WTC11 (cell line): ENCODE measurements at regions not wholly inside any gene's neighbourhood (a gene's known extent, or its start where the extent isn't known, plus 50 kb on each side); places are given as distances from the start of the nearest gene placed in this dataset.

Experiments used
- ATAC-seq: fragments of 200-7000 bp; cut with Tn5 transposase; 2 replicates; pipeline ENCODE4 v1.10.0; 2021; ENCODE audit warnings: mild to moderate bottlenecking, moderate library complexity
- CTCF ChIA-PET: fragments of 300-600 bp; sonication (Branson Sonifier 250); formaldehyde crosslinking; loops from one replicate; lab custom pipeline; 2021; ENCODE audit warnings: antibody characterized with exemption; lab: Charles Lee
- POLR2A ChIA-PET: fragments of 350-600 bp; sonication (Branson Sonifier 250); formaldehyde crosslinking; loops from one replicate; lab custom pipeline; 2021; ENCODE audit warnings: antibody characterized with exemption; lab: Charles Lee
- DNase-seq: peaks from one replicate; pipeline ENCODE4 v3.0.0; 2021; ENCODE audit warnings: low spot score
- H3K27ac Mint-ChIP-seq: 2 replicates; pipeline ENCODE4 v1.8.0; 2021; ENCODE audit warnings: mixed read lengths
- H3K27me3 Mint-ChIP-seq: 2 replicates; pipeline ENCODE4 v1.8.0; 2021; ENCODE audit warnings: low read depth, mild to moderate bottlenecking, moderate library complexity, mixed read lengths
- H3K36me3 Mint-ChIP-seq: 2 replicates; pipeline ENCODE4 v1.8.0; 2021; ENCODE audit warnings: mixed read lengths
- H3K4me1 Mint-ChIP-seq: 2 replicates; pipeline ENCODE4 v1.8.0; 2022; ENCODE audit warnings: mixed read lengths
- H3K4me3 Mint-ChIP-seq: 2 replicates; pipeline ENCODE4 v1.8.0; 2021; ENCODE audit warnings: mild to moderate bottlenecking, moderate library complexity, mixed read lengths
- H3K9me3 Mint-ChIP-seq: 2 replicates; pipeline ENCODE4 v1.8.0; 2021; ENCODE audit warnings: mixed read lengths
- ATF2 ChIP-seq: sonication (generic); formaldehyde crosslinking; IDR thresholded peaks from 2 replicates; pipeline ENCODE4 v1.8.1; 2022; ENCODE audit warnings: low read depth, missing genetic modification reagents, borderline replicate concordance
- ATF3 ChIP-seq: sonication (generic); formaldehyde crosslinking; conservative IDR thresholded peaks from 2 replicates; pipeline ENCODE4 v1.8.1; 2022; ENCODE audit warnings: mild to moderate bottlenecking, missing genetic modification reagents
- CBFB ChIP-seq: sonication (generic); formaldehyde crosslinking; IDR thresholded peaks from 2 replicates; pipeline ENCODE4 v1.8.1; 2022; ENCODE audit warnings: mild to moderate bottlenecking, low read depth, missing genetic modification reagents
- CREB1 ChIP-seq: sonication (generic); formaldehyde crosslinking; IDR thresholded peaks from 2 replicates; pipeline ENCODE4 v1.8.0; 2023; ENCODE audit warnings: mild to moderate bottlenecking, missing genetic modification reagents
- CREM ChIP-seq: sonication (generic); formaldehyde crosslinking; IDR thresholded peaks from 2 replicates; pipeline ENCODE4 v1.8.1; 2022; ENCODE audit warnings: mild to moderate bottlenecking, missing genetic modification reagents, moderate library complexity
- EMX1 ChIP-seq: fragments of 250-450 bp; sonication (Bioruptor Pico); IDR thresholded peaks from 2 replicates; pipeline ENCODE4 v1.8.0; 2021; ENCODE audit warnings: mild to moderate bottlenecking
- FOXJ3 ChIP-seq: sonication (generic); formaldehyde crosslinking; IDR thresholded peaks from 2 replicates; pipeline ENCODE4 v1.9.0; 2021; ENCODE audit warnings: missing genetic modification reagents, mild to moderate bottlenecking, borderline replicate concordance
- FOXK1 ChIP-seq: sonication (generic); formaldehyde crosslinking; IDR thresholded peaks from 2 replicates; pipeline ENCODE4 v1.8.0; 2022; ENCODE audit warnings: mild to moderate bottlenecking, moderate library complexity, missing genetic modification reagents
- FOXP1 ChIP-seq: sonication (generic); formaldehyde crosslinking; IDR thresholded peaks from 2 replicates; pipeline ENCODE4 v1.8.0; 2022; ENCODE audit warnings: missing genetic modification reagents, mild to moderate bottlenecking, moderate library complexity, borderline replicate concordance
- GABPB1 ChIP-seq: sonication (generic); formaldehyde crosslinking; IDR thresholded peaks from 2 replicates; pipeline ENCODE4 v1.8.1; 2023; ENCODE audit warnings: mild to moderate bottlenecking, missing genetic modification reagents
- GRHL2 ChIP-seq: fragments of 250-450 bp; sonication (Bioruptor Pico); IDR thresholded peaks from 2 replicates; pipeline ENCODE4 v1.8.0; 2022; ENCODE audit warnings: mild to moderate bottlenecking, moderate library complexity; ENCODE audit not compliant: insufficient replicate concordance, severe bottlenecking
- GTF2I ChIP-seq: fragments of 250-450 bp; sonication (Bioruptor Pico); conservative IDR thresholded peaks from 2 replicates; pipeline ENCODE4 v1.4.0; 2021; ENCODE audit warnings: mild to moderate bottlenecking
- IRF1 ChIP-seq: sonication (generic); formaldehyde crosslinking; IDR thresholded peaks from 2 replicates; pipeline ENCODE4 v1.8.0; 2023; ENCODE audit warnings: missing genetic modification reagents
- KAT7 ChIP-seq: sonication (generic); formaldehyde crosslinking; IDR thresholded peaks from 2 replicates; pipeline ENCODE4 v1.8.1; 2023; ENCODE audit warnings: missing genetic modification reagents, mild to moderate bottlenecking, borderline replicate concordance
- NR2C2 ChIP-seq: sonication (generic); formaldehyde crosslinking; IDR thresholded peaks from 2 replicates; pipeline ENCODE4 v1.8.0; 2022; ENCODE audit warnings: mild to moderate bottlenecking, missing genetic modification reagents
- NR3C1 ChIP-seq: sonication (generic); formaldehyde crosslinking; conservative IDR thresholded peaks from 2 replicates; pipeline ENCODE4 v1.8.1; 2023; ENCODE audit warnings: low read depth, mild to moderate bottlenecking, missing genetic modification reagents
- RELA ChIP-seq: sonication (generic); formaldehyde crosslinking; IDR thresholded peaks from 2 replicates; pipeline ENCODE4 v1.8.1; 2022; ENCODE audit warnings: missing genetic modification reagents, mild to moderate bottlenecking, borderline replicate concordance
- SP1 ChIP-seq: sonication (generic); formaldehyde crosslinking; conservative IDR thresholded peaks from 2 replicates; pipeline ENCODE4 v1.8.1; 2022; ENCODE audit warnings: missing genetic modification reagents
- TEAD1 ChIP-seq: sonication (generic); formaldehyde crosslinking; IDR thresholded peaks from 2 replicates; pipeline ENCODE4 v1.8.0; 2022; ENCODE audit warnings: mild to moderate bottlenecking, missing genetic modification reagents
- ZBTB21 ChIP-seq: sonication (generic); formaldehyde crosslinking; IDR thresholded peaks from 2 replicates; pipeline ENCODE4 v1.8.1; 2023; ENCODE audit warnings: mild to moderate bottlenecking, missing genetic modification reagents, borderline replicate concordance
- ZNF396 ChIP-seq: fragments of 250-450 bp; sonication (Bioruptor Pico); IDR thresholded peaks from 2 replicates; pipeline ENCODE4 v1.8.0; 2021; ENCODE audit warnings: mild to moderate bottlenecking, moderate library complexity, borderline replicate concordance
- ZNF425 ChIP-seq: fragments of 250-450 bp; sonication (Bioruptor Pico); conservative IDR thresholded peaks from 2 replicates; pipeline ENCODE4 v1.9.0; 2021; ENCODE audit warnings: mild to moderate bottlenecking
- ZNF532 ChIP-seq: fragments of 250-450 bp; sonication (Bioruptor Pico); IDR thresholded peaks from 2 replicates; pipeline ENCODE4 v1.9.0; 2021; ENCODE audit warnings: mild to moderate bottlenecking, borderline replicate concordance
- TF ChIP-seq, protein P1 (sequence below): fragments of 250-450 bp; sonication (Bioruptor Pico); IDR thresholded peaks from 2 replicates; pipeline ENCODE4 v1.9.0; 2021; ENCODE audit warnings: mild to moderate bottlenecking

- ChIA-PET POLR2A (no interaction called here), CTCF (no interaction called here)
- DNase-seq (no peak), ATAC-seq (no peak)
- Mint-ChIP-seq H3K27ac (no peak overlapping the region), H3K9me3 (peaks cover 74% of the 10 kb centered on the region), H3K27me3 (peaks cover 16% of the 10 kb centered on the region), H3K36me3 (peaks cover 69% of the 10 kb centered on the region), H3K4me1 (no peaks in the 10 kb centered on the region), H3K4me3 (no peak overlapping the region)
- no peak for TF ChIP-seq ZNF396 (CRISPR knock-in tag)
- TF ChIP-seq RELA: no peak
- no peak for TF ChIP-seq SP1 (CRISPR knock-in tag)
- TF ChIP-seq GTF2I (CRISPR knock-in tag): no peak
- TF ChIP-seq, protein P1, sequence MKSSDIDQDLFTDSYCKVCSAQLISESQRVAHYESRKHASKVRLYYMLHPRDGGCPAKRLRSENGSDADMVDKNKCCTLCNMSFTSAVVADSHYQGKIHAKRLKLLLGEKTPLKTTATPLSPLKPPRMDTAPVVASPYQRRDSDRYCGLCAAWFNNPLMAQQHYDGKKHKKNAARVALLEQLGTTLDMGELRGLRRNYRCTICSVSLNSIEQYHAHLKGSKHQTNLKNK (CRISPR knock-in tag): no peak
- no peak for TF ChIP-seq ZNF425 (CRISPR knock-in tag)
- TF ChIP-seq GABPB1 (CRISPR knock-in tag): no peak
- no peak for TF ChIP-seq ZNF532 (CRISPR knock-in tag)
- no peak for TF ChIP-seq ATF2 (CRISPR knock-in tag)
- TF ChIP-seq CBFB (CRISPR knock-in tag): no peak
- no peak for TF ChIP-seq FOXJ3 (CRISPR knock-in tag)
- no peak for TF ChIP-seq NR3C1 (CRISPR knock-in tag)
- TF ChIP-seq TEAD1: no peak
- TF ChIP-seq FOXK1 (CRISPR knock-in tag): no peak
- no peak for TF ChIP-seq EMX1 (CRISPR knock-in tag)
These were observed 424.4 kb downstream of the GLRX3 start for GRCh38 chr10:130560573-130560972.

DNA sequence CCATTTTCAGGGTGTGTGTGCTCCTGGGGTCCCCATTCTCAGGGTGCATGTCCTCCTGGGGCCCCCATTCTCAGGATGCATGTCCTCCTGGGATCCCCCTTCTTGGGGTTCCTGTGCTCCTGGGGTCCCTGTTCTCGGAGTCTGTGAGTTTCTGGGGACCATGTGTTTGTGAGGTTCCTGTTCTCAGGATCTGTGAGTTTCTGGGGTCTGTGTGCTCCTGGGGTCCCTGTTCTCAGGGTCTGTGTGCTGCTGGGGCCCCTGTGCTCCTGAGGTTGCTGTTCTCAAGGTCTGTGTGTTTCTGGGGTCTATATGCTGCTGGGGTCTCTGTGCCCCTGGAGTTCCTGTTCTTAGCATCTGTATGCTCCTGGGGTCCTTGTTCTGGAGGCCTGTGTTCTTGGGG is 425.5 kb downstream of the GLRX3 start:
- DNase-seq (no peak), ATAC-seq (no peak)
- no peaks in the 10 kb centered on the region for H3K4me1 Mint-ChIP-seq
- CTCF ChIA-PET: no interaction called here
- H3K4me3 Mint-ChIP-seq: no peak overlapping the region
- H3K9me3 Mint-ChIP-seq: peaks cover 74% of the 10 kb centered on the region
- H3K36me3 Mint-ChIP-seq: peaks cover 71% of the 10 kb centered on the region
- H3K27me3 Mint-ChIP-seq: peaks cover 11% of the 10 kb centered on the region
- POLR2A ChIA-PET: no interaction called here
- H3K27ac Mint-ChIP-seq: no peak overlapping the region
- TF ChIP-seq FOXP1 (CRISPR knock-in tag): no peak
- TF ChIP-seq GRHL2 (CRISPR knock-in tag): no peak
- TF ChIP-seq NR2C2 (CRISPR knock-in tag): no peak
- no peak for TF ChIP-seq NR3C1 (CRISPR knock-in tag)
- no peak for TF ChIP-seq FOXJ3 (CRISPR knock-in tag)
- no peak for TF ChIP-seq IRF1 (CRISPR knock-in tag)
- TF ChIP-seq KAT7 (CRISPR knock-in tag): no peak
- TF ChIP-seq, protein P1 (CRISPR knock-in tag): no peak
- no peak for TF ChIP-seq CREM (CRISPR knock-in tag)
- TF ChIP-seq CREB1 (CRISPR knock-in tag): no peak
- TF ChIP-seq ZBTB21 (CRISPR knock-in tag): no peak
- TF ChIP-seq ATF3 (CRISPR knock-in tag): no peak
- no peak for TF ChIP-seq FOXK1 (CRISPR knock-in tag)
